Right renal pelvis (tissue), 4 donors: ENCODE measurements at regions not wholly inside any gene's neighbourhood (a gene's known extent, or its start where the extent isn't known, plus 50 kb on each side); places are given as distances from the start of the nearest gene placed in this dataset.
"Not testable (repeated sequence)": the region's sequence is repeated elsewhere in the genome, so short reads cannot be mapped to it uniquely, and the experiment has no call there.

ENCODE experiments used
- DNase-seq, 4 donors: peaks; one replicate each; pipeline ENCODE4 v3.0.0-alpha.2; 2013; ENCODE audit warnings: low read depth in 4 of 4, low spot score in 3 of 4, missing footprints in 1 of 4

DNA sequence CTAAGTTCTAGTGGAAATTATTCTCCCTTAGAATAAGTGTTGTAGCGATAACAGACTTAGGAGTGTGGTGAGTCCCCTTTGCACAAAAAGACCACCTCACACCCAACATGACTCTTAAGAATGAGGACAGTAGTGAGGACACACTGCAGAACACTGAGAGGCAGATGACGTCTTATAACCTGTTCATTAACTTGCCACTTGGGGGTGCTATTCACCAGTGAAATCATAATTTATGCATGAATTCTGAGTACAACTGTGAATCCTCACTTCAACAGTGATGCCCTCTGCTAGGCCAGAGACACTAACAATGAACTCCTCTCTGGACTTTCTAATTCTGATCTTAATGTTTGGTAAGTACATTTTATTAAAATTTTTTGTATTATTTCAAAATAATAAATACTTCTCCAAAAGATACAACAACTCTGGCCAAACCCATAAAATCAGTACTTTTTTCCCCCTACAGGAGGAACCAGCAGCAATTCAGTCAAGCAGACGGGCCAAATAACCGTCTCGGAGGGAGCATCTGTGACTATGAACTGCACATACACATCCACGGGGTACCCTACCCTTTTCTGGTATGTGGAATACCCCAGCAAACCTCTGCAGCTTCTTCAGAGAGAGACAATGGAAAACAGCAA lies 274.7 kb downstream of the DAD1 start:
- no peak for DNase-seq

- DNase-seq: no peak
Observed at GRCh38 chr14:22313172-22313801, 275.7 kb downstream of the DAD1 start.

DNA sequence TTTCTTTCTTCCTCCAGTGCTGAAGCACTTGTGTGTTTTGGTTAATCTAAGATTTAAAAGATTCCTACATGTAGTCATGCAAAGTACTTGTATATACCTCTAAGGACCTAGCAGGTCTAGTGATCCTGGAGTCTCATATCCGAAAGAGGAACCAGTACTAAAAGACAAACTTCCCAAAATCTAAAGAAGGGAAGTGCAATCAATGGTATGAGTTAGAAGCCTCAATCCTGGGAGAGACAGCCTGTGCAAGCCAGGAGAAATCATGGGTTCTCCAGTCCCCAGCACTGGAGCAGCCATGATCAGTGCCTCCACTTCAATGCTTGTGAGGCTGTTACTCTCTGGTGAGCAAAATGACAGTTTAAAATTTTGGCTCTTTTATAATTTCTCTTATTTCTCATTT lies 277.4 kb downstream of the DAD1 start:
- DNase-seq: no peak

- no peak for DNase-seq
Observed at GRCh38 chr14:22305607-22306006, 283.4 kb downstream of the DAD1 start.

DNA sequence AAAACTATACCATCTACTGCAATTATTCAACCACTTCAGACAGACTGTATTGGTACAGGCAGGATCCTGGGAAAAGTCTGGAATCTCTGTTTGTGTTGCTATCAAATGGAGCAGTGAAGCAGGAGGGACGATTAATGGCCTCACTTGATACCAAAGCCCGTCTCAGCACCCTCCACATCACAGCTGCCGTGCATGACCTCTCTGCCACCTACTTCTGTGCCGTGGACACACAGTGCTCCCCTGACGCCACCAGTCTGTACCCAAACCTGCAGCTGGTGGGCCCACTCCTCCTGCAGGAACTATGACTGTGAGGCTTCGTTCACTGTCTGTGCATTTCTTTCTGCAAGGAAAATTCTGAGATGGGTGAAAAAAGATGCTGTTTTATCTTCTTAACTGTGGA lies 284.7 kb downstream of the DAD1 start:
- no peak for DNase-seq

- DNase-seq: no peak
Observed at GRCh38 chr14:22303589-22304195, 285.3 kb downstream of the DAD1 start.

GRCh38 chr14:22300646-22301045 lies 288.4 kb downstream of the DAD1 start:
- no peak for DNase-seq

DNA sequence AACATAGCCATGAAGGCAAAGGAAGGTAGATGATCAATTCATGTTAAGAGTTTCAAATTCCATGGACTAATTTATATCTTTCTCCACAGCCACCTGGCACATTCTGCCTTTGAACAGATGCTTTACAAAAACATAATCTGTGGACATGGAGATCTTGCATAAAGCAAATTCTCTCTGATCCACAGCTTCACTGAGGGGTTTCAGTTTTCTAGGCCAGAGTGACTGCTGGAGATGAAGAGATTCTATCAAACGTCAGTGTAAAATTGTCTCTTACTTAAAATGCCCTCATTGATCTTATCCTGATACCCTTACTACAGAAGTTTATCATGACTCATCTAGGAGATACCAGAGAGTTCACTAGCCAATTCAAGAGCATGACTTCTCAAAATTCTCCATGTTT lies 291.6 kb downstream of the DAD1 start:
- no peak for DNase-seq

GRCh38 chr14:22296722-22297121 lies 292.3 kb downstream of the DAD1 start:
- DNase-seq: no peak

DNA sequence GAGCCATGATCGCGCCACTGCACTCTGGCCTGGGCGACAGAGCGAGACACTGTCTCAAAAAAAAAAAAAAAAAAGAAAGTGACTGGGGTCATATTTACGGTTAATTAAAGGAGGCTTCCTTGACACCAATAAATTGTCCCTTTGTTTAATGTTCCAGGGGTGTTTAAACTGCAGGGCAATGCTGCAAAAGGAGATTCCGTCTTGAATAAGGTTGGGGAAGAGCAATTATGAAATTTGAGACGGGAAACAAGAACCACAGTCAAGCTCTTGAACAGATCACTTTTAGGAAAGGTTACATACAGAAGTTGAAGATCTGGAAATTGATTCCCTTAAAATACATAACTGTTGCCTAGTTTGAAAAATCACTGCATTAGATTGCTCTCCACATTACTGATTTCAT lies 292.9 kb downstream of the DAD1 start:
- no peak for DNase-seq

- no peak for DNase-seq
Observed at GRCh38 chr14:22291406-22291805, 297.6 kb downstream of the DAD1 start.

GRCh38 chr14:22289570-22289969 lies 299.5 kb downstream of the DAD1 start:
- DNase-seq: no peak

DNA sequence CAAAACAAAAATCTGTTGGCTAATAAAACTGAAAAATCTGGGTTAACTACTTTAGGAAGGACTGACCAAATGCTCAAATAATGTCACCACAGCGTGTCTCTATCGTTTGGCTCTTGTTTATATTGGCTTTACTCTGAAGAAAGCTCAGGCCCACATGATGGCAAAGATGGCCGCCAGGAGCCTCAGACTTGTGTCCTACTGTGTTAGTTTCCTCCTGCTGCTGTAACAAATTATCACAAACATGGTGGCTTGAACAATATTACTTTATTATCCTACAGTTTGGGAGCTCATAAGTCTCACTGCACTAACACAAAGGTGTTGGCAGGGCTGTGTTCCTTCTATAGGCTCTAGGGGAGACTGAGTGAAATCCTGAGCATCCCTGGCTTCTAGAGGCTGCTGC lies 303.0 kb downstream of the DAD1 start:
- DNase-seq: no peak

- DNase-seq: no peak
Observed at GRCh38 chr14:22282949-22283348, 306.1 kb downstream of the DAD1 start.

DNA sequence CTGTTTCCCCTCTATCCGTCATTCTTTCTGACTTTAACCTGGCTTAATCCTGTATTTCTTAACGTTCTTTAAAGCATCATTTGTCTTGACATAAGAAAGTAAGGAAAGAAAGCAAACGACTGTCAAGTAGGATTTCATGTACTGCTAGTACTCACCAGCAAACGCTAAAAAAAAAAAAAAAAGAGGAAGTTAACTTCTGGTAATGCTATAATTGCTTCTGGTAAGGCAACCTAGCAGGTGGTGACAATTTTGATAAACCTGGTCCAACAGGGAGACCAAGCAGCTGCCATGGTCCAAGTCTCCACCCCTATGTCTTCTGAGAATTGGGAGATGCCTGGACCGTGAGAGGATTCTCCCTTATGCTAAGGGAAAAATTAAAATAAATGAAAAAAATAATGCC lies 306.6 kb downstream of the DAD1 start:
- DNase-seq: no peak

DNA sequence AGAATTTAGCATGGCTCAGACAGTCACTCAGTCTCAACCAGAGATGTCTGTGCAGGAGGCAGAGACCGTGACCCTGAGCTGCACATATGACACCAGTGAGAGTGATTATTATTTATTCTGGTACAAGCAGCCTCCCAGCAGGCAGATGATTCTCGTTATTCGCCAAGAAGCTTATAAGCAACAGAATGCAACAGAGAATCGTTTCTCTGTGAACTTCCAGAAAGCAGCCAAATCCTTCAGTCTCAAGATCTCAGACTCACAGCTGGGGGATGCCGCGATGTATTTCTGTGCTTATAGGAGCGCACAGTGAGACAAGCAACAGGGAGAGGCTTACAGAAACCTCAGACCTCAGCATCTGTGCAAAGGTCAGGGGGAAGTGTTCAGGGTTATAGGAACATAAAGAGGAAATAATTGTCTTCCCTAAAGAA lies 307.6 kb downstream of the DAD1 start:
- not testable (repeated sequence) for DNase-seq

- DNase-seq: no peak
Observed at GRCh38 chr14:22280497-22281316, 308.3 kb downstream of the DAD1 start.

DNA sequence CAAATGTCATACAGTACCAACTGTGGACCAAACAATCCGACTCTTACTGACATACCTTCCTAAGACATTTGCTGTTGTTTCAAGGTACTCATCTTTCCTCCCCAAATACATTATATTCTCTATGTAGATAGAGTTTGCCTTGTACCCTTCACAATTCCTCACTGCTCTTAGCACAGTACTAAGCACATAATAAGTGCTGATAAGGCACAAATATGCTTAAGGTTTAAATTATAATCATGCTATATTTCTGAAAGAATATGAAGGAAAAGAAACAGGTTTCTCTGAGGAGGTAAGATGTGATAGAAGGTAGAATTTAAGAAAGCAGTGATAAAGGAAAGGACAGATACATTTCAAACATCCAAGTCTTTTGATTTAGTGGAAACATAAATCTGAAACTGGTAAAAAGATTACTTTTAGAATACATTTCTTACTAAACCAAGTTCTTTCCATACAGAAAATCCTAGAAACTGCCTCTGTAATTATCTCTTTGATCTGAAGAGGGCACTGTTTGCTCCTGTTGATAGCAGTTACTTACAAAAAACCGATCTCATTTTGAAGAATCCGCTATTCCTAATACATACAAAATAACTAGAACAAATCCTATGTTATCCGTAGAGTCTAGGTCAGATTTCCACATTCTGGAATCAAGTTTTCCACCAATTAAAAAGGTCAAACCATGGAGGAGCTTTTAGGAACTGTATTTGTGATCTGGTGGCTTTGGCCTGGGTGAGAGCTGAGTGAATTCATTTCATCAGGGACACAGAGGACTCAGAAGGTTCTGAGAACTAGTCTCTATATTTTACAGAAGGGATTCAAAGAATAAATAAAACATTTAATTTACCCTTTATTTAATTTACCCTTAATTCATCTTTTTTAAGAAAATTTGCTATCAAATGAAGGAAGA lies 311.9 kb downstream of the DAD1 start:
- no peak for DNase-seq

DNA sequence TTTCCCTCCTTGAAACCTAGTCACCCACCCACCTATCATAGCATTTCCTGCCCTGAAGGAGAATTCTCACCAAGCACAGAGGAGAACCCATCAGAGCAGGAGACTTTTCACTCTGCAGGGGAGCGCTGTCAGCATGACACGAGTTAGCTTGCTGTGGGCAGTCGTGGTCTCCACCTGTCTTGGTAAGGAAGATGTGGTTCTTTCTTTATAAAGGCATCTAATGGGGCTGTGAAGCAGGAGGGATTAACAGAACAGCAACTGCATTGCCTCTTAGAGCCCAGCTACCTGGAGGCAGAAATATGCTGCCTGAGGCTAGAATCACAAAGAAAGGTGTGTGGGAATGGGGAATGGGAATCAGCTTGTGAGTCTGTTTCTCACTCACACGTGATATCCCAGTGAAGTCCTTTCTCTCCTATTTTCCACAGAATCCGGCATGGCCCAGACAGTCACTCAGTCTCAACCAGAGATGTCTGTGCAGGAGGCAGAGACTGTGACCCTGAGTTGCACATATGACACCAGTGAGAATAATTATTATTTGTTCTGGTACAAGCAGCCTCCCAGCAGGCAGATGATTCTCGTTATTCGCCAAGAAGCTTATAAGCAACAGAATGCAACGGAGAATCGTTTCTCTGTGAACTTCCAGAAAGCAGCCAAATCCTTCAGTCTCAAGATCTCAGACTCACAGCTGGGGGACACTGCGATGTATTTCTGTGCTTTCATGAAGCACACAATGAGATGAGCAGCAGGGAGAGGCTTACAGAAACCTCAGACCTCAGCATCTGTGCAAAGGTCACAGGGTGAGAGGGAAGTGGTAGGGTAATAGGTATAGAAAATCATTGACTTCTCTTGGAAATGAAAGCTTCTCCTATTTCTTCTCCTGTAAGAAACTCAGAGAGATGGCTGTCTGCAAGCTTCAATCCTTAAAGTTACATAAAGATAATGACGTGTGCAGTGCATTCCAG lies 316.9 kb downstream of the DAD1 start:
- no peak for DNase-seq
